H1 (cell line): ENCODE measurements at regions not wholly inside any gene's neighbourhood (a gene's known extent, or its start where the extent isn't known, plus 50 kb on each side); places are given as distances from the start of the nearest gene placed in this dataset.

Experiments used
- EZH2 ChIP-seq: fragments of 200-600 bp; sonication (generic); IDR thresholded peaks from 2 replicates; pipeline ENCODE4 v1.7.1; 2012; ENCODE audit warnings: low read depth, mild to moderate bottlenecking, moderate library complexity, low read length, inconsistent platforms; ENCODE audit not compliant: severe bottlenecking

- no peak for TF ChIP-seq EZH2
Measured at GRCh38 chr6:121590916-121591315, 155.5 kb downstream of the GJA1 start (continued).
